ENCODE measurements at regions not wholly inside any gene's neighbourhood (a gene's known extent, or its start where the extent isn't known, plus 50 kb on each side); places are given as distances from the start of the nearest gene placed in this dataset. TPM values are rescaled to one million over a fixed set of nuclear protein-coding genes. Genes with fewer than 3 reads are reported as not detected.

Small RNA genes lying in the stretch of these regions (small RNA-seq; reads per million reads assigned to genes)
- not detected for gene RN7SL435P

Measured in skeletal muscle satellite cell (primary cell).